ENCODE measurements at regions not wholly inside any gene's neighbourhood (a gene's known extent, or its start where the extent isn't known, plus 50 kb on each side); places are given as distances from the start of the nearest gene placed in this dataset.

GRCh38 chr13:40080676-40081075 is 425.2 kb downstream of the COG6 start:
- TF ChIP-seq, protein P1, sequence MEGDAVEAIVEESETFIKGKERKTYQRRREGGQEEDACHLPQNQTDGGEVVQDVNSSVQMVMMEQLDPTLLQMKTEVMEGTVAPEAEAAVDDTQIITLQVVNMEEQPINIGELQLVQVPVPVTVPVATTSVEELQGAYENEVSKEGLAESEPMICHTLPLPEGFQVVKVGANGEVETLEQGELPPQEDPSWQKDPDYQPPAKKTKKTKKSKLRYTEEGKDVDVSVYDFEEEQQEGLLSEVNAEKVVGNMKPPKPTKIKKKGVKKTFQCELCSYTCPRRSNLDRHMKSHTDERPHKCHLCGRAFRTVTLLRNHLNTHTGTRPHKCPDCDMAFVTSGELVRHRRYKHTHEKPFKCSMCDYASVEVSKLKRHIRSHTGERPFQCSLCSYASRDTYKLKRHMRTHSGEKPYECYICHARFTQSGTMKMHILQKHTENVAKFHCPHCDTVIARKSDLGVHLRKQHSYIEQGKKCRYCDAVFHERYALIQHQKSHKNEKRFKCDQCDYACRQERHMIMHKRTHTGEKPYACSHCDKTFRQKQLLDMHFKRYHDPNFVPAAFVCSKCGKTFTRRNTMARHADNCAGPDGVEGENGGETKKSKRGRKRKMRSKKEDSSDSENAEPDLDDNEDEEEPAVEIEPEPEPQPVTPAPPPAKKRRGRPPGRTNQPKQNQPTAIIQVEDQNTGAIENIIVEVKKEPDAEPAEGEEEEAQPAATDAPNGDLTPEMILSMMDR (IDR thresholded peaks at IDR 0.05): no peak
- TF ChIP-seq POLR2A (IDR thresholded peaks at IDR 0.05): no peak
- no peak for TF ChIP-seq EP300 (IDR thresholded peaks at IDR 0.05)
